Astrocyte (in vitro differentiated cells and primary cell): ENCODE measurements at regions not wholly inside any gene's neighbourhood (a gene's known extent, or its start where the extent isn't known, plus 50 kb on each side); places are given as distances from the start of the nearest gene placed in this dataset.

Source experiments
- DNase-seq: peaks from one replicate; pipeline ENCODE4 v3.0.0-alpha.2; 2010; ENCODE audit warnings: low read depth
- FAIRE-seq: peaks from 2 replicates; lab custom pipeline; 2011; peaks lifted over from hg19 to GRCh38; lab: Jason Lieb, UNC
- H2AFZ ChIP-seq: 2 replicates; pipeline ENCODE4 v1.6.0; 2012; ENCODE audit warnings: low read depth, low read length, inconsistent platforms
- H3K27ac ChIP-seq: 2 replicates; pipeline ENCODE4 v1.5.1; 2011; ENCODE audit warnings: low read depth, low read length, inconsistent platforms
- H3K27me3 ChIP-seq: 2 replicates; pipeline ENCODE4 v1.6.0; 2011; ENCODE audit warnings: low read length, inconsistent platforms; ENCODE audit not compliant: insufficient read depth
- H3K36me3 ChIP-seq: 2 replicates; pipeline ENCODE4 v1.5.1; 2011; ENCODE audit warnings: low read length, inconsistent platforms; ENCODE audit not compliant: insufficient read depth
- H3K4me1 ChIP-seq: 2 replicates; pipeline ENCODE4 v1.5.1; 2011; ENCODE audit warnings: low read length, inconsistent platforms; ENCODE audit not compliant: insufficient read depth
- H3K4me2 ChIP-seq: 2 replicates; pipeline ENCODE4 v1.6.0; 2012; ENCODE audit warnings: low read length, inconsistent platforms
- H3K4me3 ChIP-seq: 2 replicates; pipeline ENCODE4 v1.5.1; 2011; ENCODE audit warnings: low read depth, mild to moderate bottlenecking, low read length, inconsistent platforms; ENCODE audit not compliant: insufficient read depth
- H3K79me2 ChIP-seq: 2 replicates; pipeline ENCODE4 v1.6.0; 2012; ENCODE audit warnings: mild to moderate bottlenecking, low read length, inconsistent platforms; ENCODE audit not compliant: insufficient read depth
- H3K9ac ChIP-seq: 2 replicates; pipeline ENCODE4 v1.6.0; 2012; ENCODE audit warnings: mild to moderate bottlenecking, low read length, inconsistent platforms
- H3K9me3 ChIP-seq: 2 replicates; pipeline ENCODE4 v1.5.1; 2012; ENCODE audit warnings: low read depth, mild to moderate bottlenecking, low read length, inconsistent platforms; ENCODE audit not compliant: insufficient read depth
- H4K20me1 ChIP-seq: 2 replicates; pipeline ENCODE4 v1.6.0; 2012; ENCODE audit warnings: low read length, inconsistent platforms; ENCODE audit not compliant: insufficient read depth
- H3K27ac Mint-ChIP-seq: one replicate; pipeline ENCODE4 v1.8.0; 2021; ENCODE audit warnings: mild to moderate bottlenecking, mixed read lengths; ENCODE audit not compliant: unreplicated experiment
- H3K27me3 Mint-ChIP-seq: one replicate; pipeline ENCODE4 v1.8.0; 2021; ENCODE audit warnings: low read depth, mixed read lengths; ENCODE audit not compliant: unreplicated experiment
- H3K36me3 Mint-ChIP-seq: one replicate; pipeline ENCODE4 v1.8.0; 2021; ENCODE audit warnings: low read depth, mixed read lengths; ENCODE audit not compliant: unreplicated experiment
- H3K4me1 Mint-ChIP-seq: one replicate; pipeline ENCODE4 v1.8.0; 2021; ENCODE audit warnings: low read depth, mixed read lengths; ENCODE audit not compliant: unreplicated experiment
- H3K4me3 Mint-ChIP-seq: one replicate; pipeline ENCODE4 v1.8.0; 2021; ENCODE audit warnings: mild to moderate bottlenecking, moderate library complexity, mixed read lengths; ENCODE audit not compliant: unreplicated experiment
- H3K9me3 Mint-ChIP-seq: one replicate; pipeline ENCODE4 v1.8.0; 2021; ENCODE audit warnings: mild to moderate bottlenecking, mixed read lengths; ENCODE audit not compliant: unreplicated experiment
- CTCF ChIP-seq: IDR thresholded peaks from 2 replicates; pipeline ENCODE4 v1.5.1; 2011; ENCODE audit warnings: low read depth, mild to moderate bottlenecking, inconsistent platforms, low read length, moderate library complexity; ENCODE audit not compliant: insufficient read depth
- EZH2 ChIP-seq: IDR thresholded peaks from 2 replicates; pipeline ENCODE4 v1.6.1; 2012; ENCODE audit warnings: mild to moderate bottlenecking, low read length, inconsistent platforms; ENCODE audit not compliant: insufficient read depth

GRCh38 chr4:4735136-4735750 is 124.2 kb upstream of the MSX1 start:
- H3K4me1 ChIP-seq: no peaks in the 10 kb centered on the region
- no peak for DNase-seq

GRCh38 chr4:4734425-4734824 is 125.0 kb upstream of the MSX1 start:
- H3K9me3 ChIP-seq: peaks cover 4% of the 10 kb centered on the region
- TF ChIP-seq EZH2 (no peak), CTCF (no peak)
- Mint-ChIP-seq H3K4me1 (no peaks in the 10 kb centered on the region), H3K4me3 (no peak overlapping the region), H3K36me3 (no peaks in the 10 kb centered on the region), H3K27ac (no peak overlapping the region), H3K27me3 (peaks cover 22% of the 10 kb centered on the region), H3K9me3 (peaks cover 2% of the 10 kb centered on the region)
- H3K9ac ChIP-seq: no peak overlapping the region
- H4K20me1 ChIP-seq: no peaks in the 10 kb centered on the region
- no peak for FAIRE-seq
- no peak for DNase-seq
- no peaks in the 10 kb centered on the region for H3K79me2 ChIP-seq
- no peak overlapping the region for H3K27ac ChIP-seq
- no peak overlapping the region for H2AFZ ChIP-seq
- H3K36me3 ChIP-seq: no peaks in the 10 kb centered on the region
- H3K4me2 ChIP-seq: no peak overlapping the region
- H3K27me3 ChIP-seq: peaks cover 11% of the 10 kb centered on the region
- H3K4me1 ChIP-seq: no peaks in the 10 kb centered on the region
- H3K4me3 ChIP-seq: no peak overlapping the region

More at GRCh38 chr4:4735136-4735750, 124.2 kb upstream of the MSX1 start:
- peaks cover 11% of the 10 kb centered on the region for H3K27me3 ChIP-seq
- TF ChIP-seq CTCF (no peak), EZH2 (no peak)
- no peak overlapping the region for H3K4me3 ChIP-seq
- no peak overlapping the region for H2AFZ ChIP-seq
- H4K20me1 ChIP-seq: no peaks in the 10 kb centered on the region
- no peaks in the 10 kb centered on the region for H3K79me2 ChIP-seq
- FAIRE-seq: no peak
- H3K9me3 ChIP-seq: no peaks in the 10 kb centered on the region
- Mint-ChIP-seq H3K4me3 (no peak overlapping the region), H3K36me3 (no peaks in the 10 kb centered on the region), H3K4me1 (no peaks in the 10 kb centered on the region), H3K9me3 (peaks cover 2% of the 10 kb centered on the region), H3K27ac (no peak overlapping the region), H3K27me3 (peaks cover 22% of the 10 kb centered on the region)
- H3K27ac ChIP-seq: no peak overlapping the region
- H3K36me3 ChIP-seq: no peaks in the 10 kb centered on the region
- no peak overlapping the region for H3K9ac ChIP-seq
- no peak overlapping the region for H3K4me2 ChIP-seq

- Mint-ChIP-seq H3K9me3 (peaks cover 2% of the 10 kb centered on the region), H3K4me1 (no peaks in the 10 kb centered on the region), H3K36me3 (no peaks in the 10 kb centered on the region), H3K27me3 (peaks cover 23% of the 10 kb centered on the region), H3K27ac (no peak overlapping the region), H3K4me3 (no peak overlapping the region)
- Histone ChIP-seq H3K27ac (no peak overlapping the region), H3K79me2 (no peaks in the 10 kb centered on the region), H3K27me3 (peaks cover 11% of the 10 kb centered on the region), H3K4me2 (no peak overlapping the region), H3K4me3 (no peak overlapping the region), H2AFZ (no peak overlapping the region), H3K4me1 (no peaks in the 10 kb centered on the region), H3K9ac (no peak overlapping the region), H4K20me1 (no peaks in the 10 kb centered on the region), H3K36me3 (no peaks in the 10 kb centered on the region), H3K9me3 (peaks cover 4% of the 10 kb centered on the region)
- FAIRE-seq (no peak), DNase-seq (no peak)
- TF ChIP-seq CTCF: no peak
- TF ChIP-seq EZH2: no peak
Measured at GRCh38 chr4:4733663-4734062, 125.8 kb upstream of the MSX1 start.
